ENCODE measurements at regions not wholly inside any gene's neighbourhood (a gene's known extent, or its start where the extent isn't known, plus 50 kb on each side); places are given as distances from the start of the nearest gene placed in this dataset.

DNA sequence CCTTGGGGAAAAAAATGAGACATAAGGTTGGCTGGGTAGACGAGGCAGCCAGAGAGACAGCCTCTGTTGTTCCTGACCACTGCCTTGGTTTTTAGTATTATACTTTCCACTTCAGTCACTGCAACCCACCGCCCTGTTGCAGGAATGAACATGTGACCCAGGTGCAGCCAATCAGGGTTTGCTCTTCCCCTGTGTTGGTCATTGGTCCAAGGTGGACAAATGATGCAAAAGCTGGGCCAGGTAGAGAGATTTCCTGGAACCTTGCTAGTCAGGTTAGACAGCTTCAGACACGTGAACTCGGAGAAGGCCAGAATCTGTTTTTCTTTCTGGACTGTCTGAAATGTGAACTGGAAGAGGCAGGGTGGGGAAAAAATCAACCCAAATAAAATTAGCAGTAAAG is 452.4 kb upstream of the RBFOX1 start:
- CTCF ChIA-PET, result no interaction called here
- POLR2A ChIA-PET, result no interaction called here

DNA sequence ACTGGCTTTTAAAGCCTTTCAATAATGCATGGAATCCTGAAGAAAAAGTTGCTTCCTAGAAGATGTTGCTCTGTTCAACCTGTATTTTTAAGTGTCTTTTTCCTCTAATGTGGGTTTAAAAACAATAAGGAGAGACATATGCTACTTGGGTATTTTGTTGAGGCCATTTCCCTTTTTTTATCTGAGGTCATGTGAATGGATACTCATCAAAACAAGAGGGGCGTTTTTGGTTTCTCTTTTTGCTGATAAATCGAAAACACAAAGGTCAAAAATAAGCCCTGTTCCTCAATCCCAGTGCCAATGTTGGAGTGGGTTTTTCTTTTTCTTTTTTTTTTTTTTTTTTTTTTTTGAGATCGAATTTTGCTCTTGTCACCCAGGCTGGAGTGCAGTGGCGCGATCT is 468.0 kb upstream of the RBFOX1 start:
- POLR2A ChIA-PET, result no interaction called here
- CTCF ChIA-PET, result no interaction called here

DNA sequence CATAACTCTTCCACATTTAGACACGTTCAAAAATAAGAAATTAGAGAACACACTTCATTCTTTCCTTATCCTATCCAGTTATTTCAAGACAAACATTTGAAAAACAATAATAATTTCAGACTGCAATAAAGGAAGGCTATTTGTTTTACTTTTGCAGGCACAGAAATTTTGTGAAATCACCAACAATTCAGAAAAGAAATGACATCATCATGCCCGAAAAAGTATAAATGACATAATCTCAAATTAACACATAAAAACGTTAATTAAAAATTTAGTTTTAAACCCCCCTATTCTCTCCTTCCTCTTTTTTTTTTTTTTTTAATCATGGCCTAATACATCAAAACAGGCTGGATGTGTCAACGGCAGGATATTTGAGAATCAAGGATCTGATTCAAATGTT is 468.4 kb upstream of the RBFOX1 start:
- CTCF ChIA-PET, result no interaction called here
- POLR2A ChIA-PET, result no interaction called here

DNA sequence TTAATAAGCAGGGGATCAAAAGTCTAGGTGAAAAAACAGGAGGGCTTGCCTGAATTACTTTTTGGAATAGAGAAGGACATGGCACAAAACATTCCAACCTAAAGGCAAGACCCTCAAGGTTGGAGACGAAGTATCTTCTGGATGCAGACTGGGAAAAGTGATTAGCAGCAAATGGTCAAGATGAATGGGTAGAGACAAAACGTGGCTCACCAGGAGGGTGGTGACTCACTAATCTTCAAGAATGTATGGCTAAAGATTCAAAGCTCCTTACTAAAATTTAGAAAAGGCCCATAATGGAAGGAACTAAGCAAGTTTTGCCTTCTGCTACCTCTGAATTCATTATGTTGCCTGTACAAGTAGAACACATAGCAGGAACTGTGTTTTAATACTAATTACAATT is 469.5 kb upstream of the RBFOX1 start:
- ChIA-PET CTCF (no interaction called here), POLR2A (no interaction called here)

DNA sequence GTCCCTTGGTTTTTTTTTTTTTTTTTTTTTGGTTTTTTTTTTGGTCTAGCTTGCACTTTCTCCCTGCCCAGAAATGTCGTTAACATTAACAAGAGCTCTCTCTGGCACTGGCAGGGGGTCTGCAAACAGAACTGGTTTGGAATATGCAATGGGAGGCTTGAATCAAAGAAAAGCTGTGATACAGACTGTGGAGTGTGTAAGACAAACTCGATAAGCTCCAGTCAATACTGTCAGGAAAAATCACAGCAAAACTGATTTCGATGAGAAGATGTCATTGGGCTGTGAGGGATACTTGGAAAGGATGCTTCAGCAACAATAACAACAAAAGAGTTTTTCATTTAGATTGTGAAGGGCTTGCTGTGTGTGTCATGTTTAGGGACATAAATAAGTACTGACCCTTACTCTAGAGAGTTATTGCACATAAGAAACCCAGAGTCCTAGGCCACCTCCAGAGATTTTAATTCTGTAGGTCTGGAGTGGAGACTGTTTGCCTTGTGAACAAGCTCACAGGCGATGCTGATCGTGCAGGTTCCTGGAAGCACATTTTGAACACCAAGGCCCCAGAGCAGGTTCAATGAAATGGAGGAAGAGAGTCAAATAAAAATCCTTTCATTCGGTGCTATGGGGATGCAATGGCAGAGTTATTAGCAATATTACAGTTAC is 470.7 kb upstream of the RBFOX1 start:
- POLR2A ChIA-PET, result no interaction called here

DNA sequence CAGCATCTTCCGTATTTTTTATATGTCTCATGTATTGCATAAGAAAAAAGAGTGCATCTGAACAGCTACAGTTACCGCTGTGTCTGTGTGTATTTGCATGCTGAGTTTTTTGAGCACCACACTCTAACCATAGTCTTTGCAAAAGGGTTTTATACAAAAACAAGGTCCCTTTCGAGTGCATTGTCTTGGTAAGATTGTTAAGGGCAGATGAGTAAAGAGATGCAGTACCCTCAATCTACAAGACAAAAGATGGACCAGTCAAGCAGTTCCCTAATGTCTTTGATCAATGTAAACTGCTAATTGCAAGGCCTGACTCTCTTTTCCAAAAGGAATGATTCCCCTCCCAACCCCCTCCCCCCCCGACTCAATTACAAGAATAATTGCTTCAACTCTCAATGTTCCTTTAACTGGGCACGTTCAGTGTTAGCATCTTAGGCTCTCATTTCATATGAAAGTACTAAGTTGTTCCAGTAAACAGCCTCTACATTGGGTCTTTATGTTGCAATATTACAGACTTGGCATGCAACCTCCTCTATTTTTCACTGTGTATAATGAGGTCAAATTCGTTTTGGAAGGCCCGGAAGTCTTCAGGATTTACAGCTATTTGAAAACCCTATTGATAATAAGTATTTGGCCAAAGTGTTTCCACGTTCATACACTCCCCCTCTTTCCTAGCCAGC is 471.4 kb upstream of the RBFOX1 start:
- ChIA-PET CTCF (interaction anchor here (0.8 kb wide), 1 partner anchor 12 kb away, joined by 3 read pairs; no protein-coding TSS in a partner anchor), POLR2A (no interaction called here)

More for the DNA sequence above, 470.7 kb upstream of the RBFOX1 start:
- CTCF ChIA-PET, result interaction anchor here (0.8 kb wide), 1 partner anchor 13 kb away, joined by 3 read pairs; no protein-coding TSS in a partner anchor

DNA sequence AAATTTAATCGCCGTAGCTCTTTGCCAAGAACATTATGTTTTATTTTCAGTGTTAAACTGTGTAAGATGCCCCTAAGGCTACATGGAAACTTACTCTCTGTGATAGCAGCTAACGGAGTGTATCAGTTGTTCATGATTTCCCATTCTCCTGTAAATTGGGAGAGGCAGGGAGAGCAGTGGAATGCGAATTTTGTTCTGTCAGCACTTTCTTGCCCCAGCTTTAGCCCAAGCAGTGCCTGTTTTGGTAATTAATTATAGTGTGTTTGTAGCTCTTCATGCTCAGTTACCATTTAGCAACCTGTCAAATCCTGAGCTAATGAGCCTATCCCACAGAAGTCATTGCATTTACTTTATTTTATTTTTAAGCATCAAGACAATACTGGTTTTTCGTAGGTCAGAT is 475.1 kb upstream of the RBFOX1 start:
- CTCF ChIA-PET, result no interaction called here
- POLR2A ChIA-PET, result no interaction called here

DNA sequence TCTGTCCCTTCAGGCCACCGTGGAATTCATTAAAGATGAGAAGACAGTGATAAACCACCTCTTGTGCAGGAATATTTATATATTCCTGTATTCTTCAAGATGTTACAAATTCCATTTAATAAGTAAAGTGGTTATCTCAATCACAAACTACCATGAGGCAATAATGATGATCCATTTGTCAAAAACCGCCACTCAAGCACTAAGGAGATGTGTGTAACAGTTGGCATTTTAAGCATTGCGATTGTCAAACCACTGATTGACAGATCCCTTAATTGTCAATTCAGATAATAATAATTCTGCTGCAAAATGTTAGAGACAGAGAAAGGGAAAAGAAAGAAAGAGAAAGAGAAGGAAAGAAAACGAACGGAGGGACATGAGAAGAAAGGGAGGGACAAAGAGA is 476.1 kb upstream of the RBFOX1 start:
- CTCF ChIA-PET, result no interaction called here
- POLR2A ChIA-PET, result no interaction called here

DNA sequence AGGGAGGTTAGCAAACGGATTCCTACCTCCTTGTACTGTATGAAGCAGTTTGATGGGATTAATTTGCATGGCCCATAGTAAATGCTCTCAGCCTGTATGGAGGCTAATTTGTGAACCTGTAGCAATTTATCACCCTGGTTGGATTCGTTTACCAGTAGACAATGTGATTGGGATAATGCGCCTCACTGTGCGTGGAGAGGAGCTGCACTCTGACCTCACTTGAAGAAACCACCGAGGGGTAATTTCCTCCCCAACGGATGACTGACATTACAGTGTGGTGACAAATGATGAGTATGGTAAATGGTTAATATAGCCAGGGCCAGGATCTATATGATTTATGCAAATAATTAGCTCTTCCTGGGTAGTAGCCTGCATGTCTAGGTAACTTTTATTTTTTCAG is 479.1 kb upstream of the RBFOX1 start:
- POLR2A ChIA-PET, result no interaction called here
- CTCF ChIA-PET, result no interaction called here

DNA sequence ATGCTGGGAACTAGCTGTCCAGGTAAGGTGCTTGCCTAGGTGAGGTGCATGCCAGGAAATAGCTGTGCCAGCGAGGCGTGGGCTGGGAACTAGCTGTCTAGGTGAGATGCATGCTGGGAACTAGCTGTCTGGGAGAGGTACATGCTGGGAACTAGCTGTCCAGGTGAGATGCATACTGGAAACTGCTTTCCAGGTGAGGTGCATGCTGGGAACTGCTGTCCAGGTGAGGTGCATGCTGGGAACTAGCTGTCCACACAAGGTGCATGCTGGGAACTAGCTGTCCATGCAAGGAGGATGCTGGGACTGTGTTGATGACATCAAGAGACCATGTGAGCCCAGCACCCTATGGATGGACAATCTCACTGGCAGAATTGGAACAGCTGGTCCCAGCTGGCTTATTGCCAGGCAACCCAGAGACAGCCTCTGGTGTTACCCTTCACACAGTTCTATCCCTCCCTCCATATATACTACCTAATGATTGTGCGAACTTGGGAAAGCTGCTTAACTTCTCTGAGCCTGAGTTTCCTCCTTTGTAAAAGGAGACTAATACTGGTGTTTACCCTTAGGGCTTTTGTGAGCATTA is 479.9 kb upstream of the RBFOX1 start:
- POLR2A ChIA-PET, result no interaction called here
- CTCF ChIA-PET, result no interaction called here

DNA sequence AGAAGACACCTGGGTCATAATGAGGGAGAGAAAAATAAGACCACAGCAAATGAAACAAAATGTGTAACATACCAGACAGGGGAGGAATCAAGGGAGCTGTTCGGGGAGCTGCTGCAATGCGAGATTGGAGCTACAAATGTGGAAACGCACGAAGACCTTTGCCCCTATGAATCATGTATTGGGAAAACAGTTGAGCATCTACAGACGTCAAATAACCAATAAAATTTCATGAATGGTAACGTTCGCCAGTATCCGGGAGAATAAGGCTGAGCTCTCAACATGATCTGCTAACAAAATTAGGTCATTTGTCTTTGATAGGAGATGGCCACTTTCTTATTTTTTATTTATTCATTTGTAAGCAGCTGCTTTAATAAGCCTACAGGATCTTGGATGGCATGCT is 486.2 kb upstream of the RBFOX1 start:
- POLR2A ChIA-PET, result no interaction called here
- CTCF ChIA-PET, result no interaction called here

DNA sequence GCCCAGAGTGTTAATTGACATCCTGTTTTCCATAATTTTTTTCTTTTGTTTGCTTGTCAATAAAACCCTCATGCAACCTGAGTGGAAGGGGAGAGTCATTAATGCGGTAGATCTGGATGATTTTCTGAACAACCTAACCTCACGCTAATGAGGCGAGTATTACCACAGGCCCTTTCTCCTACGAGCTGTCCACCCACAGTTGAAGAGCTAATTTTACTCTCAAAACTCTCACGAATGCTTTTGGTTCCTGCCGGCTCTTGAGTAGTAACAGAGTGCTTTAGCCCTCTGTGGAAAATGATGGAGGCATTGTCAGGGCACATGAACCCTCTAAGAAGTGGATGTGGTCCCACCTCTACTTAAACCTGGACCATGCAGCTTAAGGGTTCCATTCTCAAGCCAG is 491.3 kb upstream of the RBFOX1 start:
- ChIA-PET CTCF (no interaction called here), POLR2A (no interaction called here)

DNA sequence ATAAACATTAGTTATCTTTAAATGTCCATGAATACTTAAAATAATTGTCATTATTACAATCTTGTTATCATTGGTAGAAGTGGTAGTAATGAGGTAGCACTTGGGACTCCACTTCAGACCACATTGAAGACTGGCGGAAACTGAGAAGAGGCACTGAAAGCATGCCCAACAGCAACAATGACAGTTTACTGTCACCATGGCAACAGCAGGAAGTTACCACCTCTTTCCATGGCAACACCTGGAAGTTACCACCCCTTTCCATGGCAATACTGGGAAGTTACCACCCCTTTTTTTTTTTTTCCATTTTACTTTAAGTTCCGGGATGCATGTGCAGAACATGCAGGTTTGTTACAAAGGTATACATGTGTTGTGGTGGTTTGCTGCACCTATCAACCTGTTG is 494.9 kb upstream of the RBFOX1 start:
- POLR2A ChIA-PET, result no interaction called here
- CTCF ChIA-PET, result no interaction called here

DNA sequence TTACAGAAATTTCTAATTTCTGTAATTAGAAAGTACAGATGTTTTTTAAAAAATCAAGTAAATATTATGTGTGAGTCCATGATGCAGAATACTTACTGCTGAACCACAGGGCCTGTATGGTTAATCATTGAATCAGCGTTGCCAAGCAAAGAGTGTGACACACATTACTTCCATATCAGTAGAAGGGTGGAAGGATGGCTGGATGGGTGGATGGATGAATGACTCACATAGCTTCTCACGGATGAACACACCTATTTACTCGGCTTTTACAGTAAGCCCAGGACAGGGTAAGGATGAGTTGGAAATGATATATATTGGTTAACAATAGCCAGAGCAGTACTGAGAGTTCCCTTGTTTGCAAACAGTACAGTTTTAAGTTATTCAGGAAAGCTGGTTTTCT is 495.9 kb upstream of the RBFOX1 start:
- POLR2A ChIA-PET, result no interaction called here
- CTCF ChIA-PET, result no interaction called here

DNA sequence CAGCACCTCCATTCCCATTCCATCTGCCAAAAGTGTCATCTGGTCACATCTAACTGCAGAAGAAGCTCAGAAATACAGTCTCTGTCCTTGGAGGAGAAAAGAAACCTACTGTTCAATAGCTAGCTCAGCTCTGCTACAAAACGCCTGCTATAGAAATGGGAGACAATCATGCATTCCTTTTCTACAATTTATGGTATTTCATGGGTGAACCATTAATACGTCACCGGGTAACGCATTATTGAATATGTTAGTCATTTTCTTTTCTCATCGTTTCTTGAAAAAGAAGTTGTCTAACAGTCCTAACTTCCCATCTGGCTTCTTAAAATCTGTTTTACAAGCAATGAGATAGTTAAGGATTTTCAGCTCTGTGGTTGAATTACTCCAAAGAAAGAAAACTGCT is 496.7 kb upstream of the RBFOX1 start:
- ChIA-PET CTCF (no interaction called here), POLR2A (no interaction called here)

DNA sequence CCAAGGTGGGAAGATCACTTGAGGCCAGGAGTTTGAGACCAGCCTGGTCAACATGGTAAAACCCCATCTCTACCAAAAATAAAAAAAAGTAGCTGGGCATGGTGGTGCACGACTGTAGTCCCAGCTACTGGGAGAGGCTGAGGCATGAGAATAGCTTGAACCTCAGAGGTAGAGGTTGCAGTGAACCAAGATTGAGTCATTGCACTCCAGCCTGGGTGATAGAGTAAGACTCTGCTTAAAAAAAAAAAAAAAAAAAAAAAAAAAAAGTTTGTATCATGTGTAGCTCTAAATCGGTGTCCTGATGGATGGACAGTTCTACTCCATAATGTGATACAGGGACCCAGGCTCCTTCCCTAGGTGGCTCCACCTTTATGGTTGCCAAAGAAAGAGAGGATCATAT is 497.1 kb upstream of the RBFOX1 start:
- ChIA-PET POLR2A (no interaction called here), CTCF (no interaction called here)

DNA sequence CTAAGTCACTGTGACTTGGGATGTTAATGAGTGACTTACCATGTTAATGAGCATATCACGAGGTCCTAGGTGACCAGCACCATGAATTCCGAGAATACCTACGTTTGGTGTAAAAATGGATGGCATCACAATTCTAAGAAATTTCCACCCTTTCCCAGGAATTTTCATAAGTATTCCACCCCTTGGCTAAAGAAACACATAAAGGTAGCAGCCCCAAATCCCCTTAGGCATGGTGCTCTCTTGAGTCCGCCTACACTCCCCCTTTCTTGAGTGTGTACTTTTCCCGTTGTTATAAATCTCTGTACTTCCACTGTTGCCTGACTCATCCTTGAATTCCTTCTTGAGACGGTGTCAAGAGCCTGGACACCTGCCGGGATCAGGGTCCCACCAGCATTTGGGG is 504.0 kb upstream of the RBFOX1 start:
- CTCF ChIA-PET, result no interaction called here

DNA sequence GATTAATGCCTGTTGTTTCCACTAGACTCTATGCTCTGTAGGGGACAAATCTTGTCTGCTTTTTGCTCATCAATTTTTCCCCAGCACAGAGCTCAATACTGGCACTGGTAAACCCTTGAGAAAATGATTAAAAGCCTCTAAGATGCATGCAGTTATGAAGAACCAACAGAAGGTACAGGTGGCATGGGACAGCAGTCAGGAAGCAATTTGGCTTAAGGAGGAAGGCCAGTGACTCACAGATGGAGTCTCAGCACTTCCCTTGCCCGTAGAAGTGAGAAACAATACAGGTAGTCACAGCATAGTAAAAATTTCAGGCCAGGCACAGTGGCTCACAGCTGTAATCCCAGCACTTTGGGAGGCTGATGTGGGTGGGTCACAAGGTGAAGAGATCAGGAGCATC is 504.7 kb upstream of the RBFOX1 start:
- ChIA-PET POLR2A (no interaction called here), CTCF (no interaction called here)

More for the DNA sequence above, 504.0 kb upstream of the RBFOX1 start:
- POLR2A ChIA-PET, result no interaction called here

DNA sequence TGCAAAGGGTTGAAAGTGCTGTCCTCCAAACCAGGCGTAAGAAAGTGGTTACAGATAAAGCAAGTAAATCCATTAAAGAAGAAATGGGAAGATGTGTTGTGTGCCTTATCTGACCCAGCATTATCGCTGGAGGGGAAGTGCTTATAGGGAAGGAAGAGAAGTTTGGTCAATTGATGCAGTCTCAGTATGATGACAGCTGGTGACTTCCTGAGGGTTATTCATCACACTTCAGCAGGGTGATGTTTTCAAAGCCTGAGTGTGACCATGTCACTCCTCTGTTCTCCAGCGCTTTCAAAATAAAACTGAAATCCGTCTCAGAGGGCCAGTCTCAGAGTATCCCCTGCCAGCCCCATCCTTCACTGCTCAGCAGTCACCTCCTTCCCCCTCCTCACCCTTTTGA is 505.4 kb upstream of the RBFOX1 start:
- ChIA-PET POLR2A (no interaction called here), CTCF (no interaction called here)

DNA sequence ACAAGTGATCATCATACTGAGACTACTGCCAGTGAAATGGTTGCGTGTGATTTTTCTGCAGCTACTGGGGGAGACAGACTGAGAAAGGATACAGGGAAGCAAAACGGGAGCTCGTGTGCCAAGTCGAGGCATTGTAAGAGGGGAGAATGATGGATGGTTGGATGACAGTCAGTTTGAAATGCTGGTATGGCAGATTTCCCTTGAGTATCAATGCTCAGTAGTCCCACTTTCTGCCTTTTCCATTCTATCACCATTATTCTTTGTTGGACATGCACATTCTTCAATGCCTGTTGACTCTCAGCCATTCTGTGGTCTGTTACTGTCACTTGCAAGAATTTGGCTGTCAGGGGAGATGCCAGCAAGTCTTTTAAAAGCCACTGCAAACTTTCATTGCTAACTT is 510.6 kb upstream of the RBFOX1 start:
- CTCF ChIA-PET, result no interaction called here
- POLR2A ChIA-PET, result no interaction called here

DNA sequence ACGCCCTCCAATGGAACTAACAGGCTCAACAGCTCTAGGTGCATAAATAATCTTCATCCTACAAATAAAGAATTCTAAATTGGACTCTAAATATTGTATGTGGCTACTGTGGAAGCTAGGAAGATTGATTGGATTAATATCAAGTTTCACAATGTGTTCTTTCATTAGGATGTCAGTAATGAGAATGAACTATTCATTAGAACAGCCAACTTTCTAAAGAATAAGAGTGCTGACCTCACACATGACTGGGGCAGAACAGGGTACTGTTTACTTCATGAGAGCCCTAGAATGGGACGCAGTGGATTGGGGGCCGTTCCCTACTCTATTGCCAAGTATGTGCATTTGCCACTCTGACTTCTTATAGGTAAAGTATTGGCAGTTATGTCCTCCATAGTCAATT is 528.2 kb upstream of the RBFOX1 start:
- ChIA-PET CTCF (no interaction called here), POLR2A (no interaction called here)

DNA sequence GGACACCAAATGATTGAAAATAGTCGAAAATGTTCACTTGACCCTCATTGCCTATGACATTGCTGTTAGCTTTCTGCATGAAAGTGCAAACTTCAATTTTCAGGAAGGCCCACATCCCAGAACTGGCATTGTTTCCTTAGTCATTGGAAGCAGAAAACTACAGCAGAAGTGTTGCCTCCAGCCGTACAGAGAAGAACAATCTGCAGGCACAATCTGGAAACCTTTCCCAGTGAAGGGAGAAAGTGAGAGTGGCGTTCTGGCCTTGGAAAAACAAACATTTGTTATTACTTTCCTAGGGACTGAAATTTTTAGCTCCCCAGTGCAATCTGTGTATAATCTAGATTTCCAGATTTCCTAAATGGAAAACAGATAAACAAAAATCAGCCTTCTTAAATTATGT is 529.5 kb upstream of the RBFOX1 start:
- ChIA-PET POLR2A (no interaction called here), CTCF (no interaction called here)
